ENCODE measurements at regions not wholly inside any gene's neighbourhood (a gene's known extent, or its start where the extent isn't known, plus 50 kb on each side); places are given as distances from the start of the nearest gene placed in this dataset.
A peak's percentile ranks its signal among the peaks of the same experiment; 100 is the strongest.

GRCh38 chr4:108270466-108271450, 102.0 kb upstream of the LEF1 start:
- DNase-seq (ENCODE audit: low read depth) = peak; percentile 9
- TF ChIP-seq CTCF (IDR thresholded peaks at IDR 0.05; ENCODE audit: insufficient read depth, low read depth, low read length, missing control alignments) = no peak

GRCh38 chr4:108264693-108265092, 96.0 kb upstream of the LEF1 start:
- no peak for TF ChIP-seq CTCF (IDR thresholded peaks at IDR 0.05; ENCODE audit: insufficient read depth, low read depth, low read length, missing control alignments)
- no peak overlapping the region for H3K4me3 ChIP-seq (ENCODE audit: low read depth, low read length)
- no peak for DNase-seq (ENCODE audit: low read depth)

More at GRCh38 chr4:108270466-108271450, 102.0 kb upstream of the LEF1 start:
- H3K4me3 ChIP-seq (ENCODE audit: low read depth, low read length) = no peak overlapping the region

- no peak for TF ChIP-seq CTCF (IDR thresholded peaks at IDR 0.05; ENCODE audit: insufficient read depth, low read depth, low read length, missing control alignments)
- DNase-seq (ENCODE audit: low read depth) = no peak
- no peak overlapping the region for H3K4me3 ChIP-seq (ENCODE audit: low read depth, low read length)
Measured at GRCh38 chr4:108263057-108263456, 94.3 kb upstream of the LEF1 start.

- DNase-seq (ENCODE audit: low read depth) = no peak
- TF ChIP-seq CTCF (IDR thresholded peaks at IDR 0.05; ENCODE audit: insufficient read depth, low read depth, low read length, missing control alignments) = no peak
- no peak overlapping the region for H3K4me3 ChIP-seq (ENCODE audit: low read depth, low read length)
Measured at GRCh38 chr4:108261026-108261425, 92.3 kb upstream of the LEF1 start.

GRCh38 chr4:108256538-108256937, 87.8 kb upstream of the LEF1 start:
- DNase-seq (ENCODE audit: low read depth) = no peak
- H3K4me3 ChIP-seq (ENCODE audit: low read depth, low read length) = no peak overlapping the region
- TF ChIP-seq CTCF (IDR thresholded peaks at IDR 0.05; ENCODE audit: insufficient read depth, low read depth, low read length, missing control alignments) = no peak

GRCh38 chr4:108255203-108255747, 86.5 kb upstream of the LEF1 start:
- DNase-seq (ENCODE audit: low read depth) = no peak
- TF ChIP-seq CTCF (IDR thresholded peaks at IDR 0.05; ENCODE audit: insufficient read depth, low read depth, low read length, missing control alignments) = no peak
- no peak overlapping the region for H3K4me3 ChIP-seq (ENCODE audit: low read depth, low read length)

Measured in GM12865 (cell line).